HG03175 (cell line): ENCODE measurements at regions not wholly inside any gene's neighbourhood (a gene's known extent, or its start where the extent isn't known, plus 50 kb on each side); places are given as distances from the start of the nearest gene placed in this dataset.

ENCODE experiments used
- ATAC-seq: cut with Tn5 transposase; IDR thresholded peaks from one replicate; pipeline ENCODE4 v1.9.1; 2021; ENCODE audit warnings: mild to moderate bottlenecking, moderate library complexity; ENCODE audit not compliant: unreplicated experiment

DNA sequence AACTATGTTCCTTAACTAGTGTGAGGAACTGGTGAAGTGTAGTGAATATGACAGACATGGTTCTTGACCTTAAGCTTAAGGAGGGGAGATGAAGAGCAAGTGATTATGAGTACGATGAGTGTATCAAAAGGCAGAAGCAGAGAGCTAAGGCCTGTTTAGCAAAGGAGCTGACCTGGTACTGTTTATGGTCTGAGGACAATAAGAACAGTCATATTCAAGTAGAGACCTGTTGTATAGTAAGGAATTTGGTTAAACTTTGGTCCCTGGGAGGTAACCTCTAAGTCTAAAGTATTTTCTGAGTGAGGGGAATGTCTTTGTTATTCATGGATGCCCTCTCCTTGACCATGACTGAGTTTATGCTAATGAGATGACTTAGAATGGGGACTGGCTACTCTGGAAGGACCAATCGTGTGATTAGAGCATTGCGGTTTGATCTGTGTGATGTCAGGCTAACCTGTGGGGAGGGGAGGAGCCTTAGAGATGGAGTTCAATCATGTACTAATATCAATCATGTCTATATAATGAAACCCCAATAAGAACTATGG, 389.3 kb downstream of the BMP4 start:
- no peak for ATAC-seq

DNA sequence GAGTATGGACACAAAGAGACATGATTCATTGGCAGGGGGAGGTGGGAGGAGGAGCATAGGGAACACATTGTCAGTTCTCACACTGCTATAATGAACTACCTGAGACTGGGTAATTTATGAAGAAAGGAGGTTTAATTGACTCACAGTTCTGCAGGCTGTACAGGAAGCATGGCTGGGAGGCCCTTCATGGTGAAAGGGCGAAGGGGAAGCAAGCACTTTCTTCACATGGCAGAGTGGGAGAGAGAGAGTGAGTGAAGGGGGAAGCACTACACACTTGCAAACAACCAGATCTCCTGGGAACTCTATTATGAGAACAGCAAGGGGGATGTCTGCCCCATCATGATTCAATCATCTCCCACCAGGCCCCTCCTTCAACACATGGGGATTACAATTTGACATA, 391.8 kb downstream of the BMP4 start:
- ATAC-seq: no peak

DNA sequence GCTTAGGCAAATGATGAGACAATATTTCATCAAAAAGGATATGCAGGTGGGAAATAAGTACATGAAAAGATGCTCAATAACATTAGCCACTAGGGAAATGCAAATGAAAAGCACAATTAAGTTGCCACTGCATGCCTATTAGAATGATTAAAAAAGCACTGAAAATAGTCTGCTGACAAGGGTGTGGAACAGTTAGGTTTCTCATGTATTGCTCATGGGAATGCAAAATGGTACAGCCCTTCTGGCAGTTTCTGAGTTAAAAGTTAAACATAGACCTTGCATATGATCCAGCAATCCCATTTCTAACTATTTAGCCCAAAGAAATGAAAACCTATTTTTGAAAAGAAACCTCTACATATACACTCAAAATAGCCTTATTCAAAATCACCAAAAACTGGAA, 393.0 kb downstream of the BMP4 start:
- ATAC-seq: no peak

DNA sequence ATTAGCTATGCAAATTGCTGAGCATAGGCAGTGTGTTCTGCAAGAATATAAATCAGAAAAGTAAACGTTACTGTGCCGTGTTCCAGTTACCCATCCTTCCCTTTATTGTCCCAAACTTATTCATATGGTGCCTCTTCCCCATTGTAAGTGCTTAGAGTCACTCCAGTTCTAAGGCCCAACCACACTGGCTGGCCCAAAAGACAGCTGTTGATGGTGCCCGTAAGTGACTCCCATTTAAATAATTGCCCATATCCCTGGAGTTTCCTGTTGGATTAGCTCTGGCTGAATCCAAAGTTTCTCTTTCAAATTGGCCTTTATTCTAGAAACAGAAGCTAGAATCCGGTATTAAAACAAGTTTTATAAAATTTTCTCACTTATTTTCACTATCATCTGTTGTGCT, 400.1 kb upstream of the DDHD1 start:
- ATAC-seq: no peak

DNA sequence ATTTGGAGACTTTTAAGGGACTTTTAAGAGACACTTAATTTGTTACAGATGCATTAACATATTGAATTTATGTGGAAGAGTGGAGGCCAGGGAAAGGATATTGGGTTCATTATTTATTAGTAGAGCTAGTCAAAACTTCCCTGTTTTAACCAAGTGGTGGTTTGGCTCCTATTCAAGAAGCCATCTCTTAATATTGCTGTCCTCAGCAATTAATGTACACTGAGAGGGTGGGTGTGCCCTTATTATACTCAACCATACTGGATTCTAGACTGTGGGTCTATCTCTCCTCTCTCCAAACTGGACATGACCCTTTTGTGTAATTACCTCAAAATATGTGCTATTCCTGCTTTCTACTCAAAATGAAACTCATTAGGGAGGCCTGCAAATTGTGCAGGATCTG, 398.7 kb upstream of the DDHD1 start:
- no peak for ATAC-seq

DNA sequence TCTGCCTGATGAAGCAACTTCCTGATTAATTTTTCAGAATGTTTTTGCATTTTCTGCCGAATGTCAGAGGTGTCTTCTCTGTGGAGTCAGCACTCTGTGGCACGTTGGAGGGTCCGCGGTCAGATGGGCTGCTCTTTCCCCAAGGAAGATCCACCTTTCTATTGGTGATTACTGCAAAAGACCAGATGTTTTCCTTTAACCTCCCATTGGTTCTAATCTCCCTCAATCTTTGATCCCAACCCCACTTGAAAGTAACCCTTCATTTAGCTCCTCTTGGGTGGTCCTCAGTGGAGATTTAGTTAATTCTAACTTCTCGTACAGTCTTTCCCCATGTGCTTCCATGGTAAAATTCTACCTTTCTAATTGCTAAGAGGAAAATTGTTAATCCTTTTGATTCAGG, 397.7 kb upstream of the DDHD1 start:
- ATAC-seq: no peak

DNA sequence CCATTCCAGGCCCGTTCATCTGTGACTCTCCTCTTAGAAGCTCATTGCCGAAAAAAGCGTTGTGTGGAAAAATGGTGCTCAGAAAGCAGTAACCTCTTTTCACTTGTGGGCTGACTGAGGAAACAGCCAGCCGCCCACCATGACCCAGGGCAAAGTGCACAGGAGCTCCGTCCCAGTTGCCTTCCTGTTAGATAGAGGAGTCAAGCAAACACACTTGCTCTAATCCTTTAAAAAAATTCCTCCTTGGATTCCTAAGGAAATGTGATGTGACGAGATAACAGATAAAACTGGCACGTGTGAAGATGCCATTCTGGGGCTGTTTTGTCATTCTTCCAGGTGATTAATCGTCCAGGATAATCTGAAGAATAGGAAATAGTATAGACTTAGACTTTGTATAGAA, 396.8 kb upstream of the DDHD1 start:
- ATAC-seq: no peak

DNA sequence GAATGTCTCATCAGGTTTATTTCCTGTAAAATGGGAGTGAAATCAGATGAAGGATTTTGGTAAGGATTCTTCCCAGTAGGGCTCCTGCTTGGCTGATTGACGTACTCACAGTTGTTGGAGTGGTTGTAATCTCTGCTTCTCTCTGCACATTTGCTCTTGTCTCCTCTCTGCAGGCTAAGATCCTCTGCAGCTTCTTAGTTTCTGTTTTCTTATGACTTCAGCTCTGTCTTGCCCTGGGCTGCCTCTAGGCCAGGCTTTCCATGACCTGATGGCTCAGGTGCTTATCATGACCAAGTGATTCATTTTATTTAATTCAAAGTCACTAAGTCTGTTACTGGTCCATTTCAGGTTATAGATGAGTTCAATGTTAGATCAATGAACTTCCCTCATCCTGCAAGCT, 394.5 kb upstream of the DDHD1 start:
- ATAC-seq: peak; percentile 42

DNA sequence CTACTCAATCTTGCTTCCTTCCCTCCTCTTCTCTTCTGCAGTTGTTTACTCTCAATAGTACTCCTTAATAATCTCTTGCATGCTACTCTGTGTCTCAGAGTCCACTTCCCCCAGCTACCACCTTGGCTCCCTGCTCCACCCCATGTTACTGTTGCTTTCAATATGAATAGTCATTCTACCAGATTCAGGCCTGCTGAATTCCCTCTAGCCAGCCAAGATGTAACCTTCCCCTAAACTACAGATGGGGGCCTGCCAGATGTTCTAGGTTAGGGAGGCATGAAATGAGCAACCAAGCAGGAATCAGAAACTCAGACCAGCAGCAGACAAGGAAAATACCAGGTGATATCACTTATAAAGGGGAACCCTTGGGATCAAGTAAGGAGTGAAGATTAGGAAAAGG, 392.1 kb upstream of the DDHD1 start:
- ATAC-seq: peak; percentile 52

DNA sequence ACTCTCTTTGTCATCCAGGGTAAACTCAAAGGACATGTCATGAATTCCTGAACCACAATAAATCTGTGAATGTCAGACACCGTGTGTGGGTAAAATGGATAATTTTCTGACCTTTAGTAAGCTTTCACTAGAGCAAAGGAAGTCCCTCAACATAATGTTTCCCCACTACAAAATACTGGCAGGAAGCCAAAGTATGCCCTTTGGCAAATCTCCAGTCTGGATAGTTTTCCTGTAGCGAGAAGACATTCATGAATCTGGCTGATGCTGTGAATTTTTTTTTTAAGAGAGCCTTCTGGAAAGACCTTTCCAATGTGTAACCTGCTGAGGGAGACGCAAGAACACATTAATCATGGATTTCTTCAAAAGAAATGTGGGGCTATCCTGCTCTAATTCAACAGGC, 389.6 kb upstream of the DDHD1 start:
- ATAC-seq: no peak

DNA sequence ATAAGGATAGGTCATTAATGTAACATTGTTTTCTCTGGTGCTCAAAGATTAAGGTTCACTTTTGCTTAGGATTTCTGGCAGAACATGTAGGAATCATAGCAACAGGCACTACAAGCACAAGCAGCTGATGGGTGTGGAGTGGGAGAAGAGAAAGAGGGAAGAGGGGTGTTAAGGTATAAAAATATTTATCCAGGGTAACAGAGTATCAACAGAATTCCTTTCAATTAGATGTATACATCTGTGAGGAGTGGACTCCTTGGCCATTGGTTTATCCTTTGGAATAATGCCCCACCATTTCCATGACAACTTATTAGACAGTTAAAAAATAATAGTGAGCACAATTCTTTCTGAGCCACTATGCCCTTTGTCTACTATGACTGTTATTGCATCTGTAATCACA, 388.3 kb upstream of the DDHD1 start:
- no peak for ATAC-seq

DNA sequence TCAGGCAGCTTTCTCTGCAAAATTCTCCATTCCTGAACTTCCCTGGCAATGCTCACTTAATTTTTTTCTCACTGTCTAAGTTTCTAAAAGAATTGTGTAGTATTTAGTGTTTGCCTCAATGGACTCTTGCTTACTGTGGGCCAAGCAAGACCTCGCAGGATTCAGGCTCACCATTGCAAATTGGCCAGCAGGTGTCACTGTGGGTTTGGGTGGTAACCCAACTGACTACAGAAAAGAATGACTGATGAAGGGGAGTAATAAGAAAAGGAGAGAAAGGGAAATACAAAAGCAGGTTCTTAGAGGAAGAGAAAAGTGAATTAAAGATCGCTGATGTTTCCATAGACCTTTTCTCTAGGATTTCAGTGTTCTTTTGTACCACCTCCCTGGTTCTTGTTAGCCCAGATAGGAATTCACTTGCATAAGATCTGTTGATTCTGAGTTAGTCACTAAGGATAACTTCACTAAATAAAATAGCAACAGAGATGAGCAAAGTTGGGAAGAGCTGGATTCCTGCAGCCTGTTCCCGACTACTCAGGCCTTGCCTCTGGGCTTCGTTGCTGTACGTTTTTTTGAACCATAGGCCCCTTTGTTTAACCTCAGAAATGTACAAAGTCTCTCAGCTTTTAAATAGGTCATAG, 386.5 kb upstream of the DDHD1 start:
- ATAC-seq: peak; percentile 82

DNA sequence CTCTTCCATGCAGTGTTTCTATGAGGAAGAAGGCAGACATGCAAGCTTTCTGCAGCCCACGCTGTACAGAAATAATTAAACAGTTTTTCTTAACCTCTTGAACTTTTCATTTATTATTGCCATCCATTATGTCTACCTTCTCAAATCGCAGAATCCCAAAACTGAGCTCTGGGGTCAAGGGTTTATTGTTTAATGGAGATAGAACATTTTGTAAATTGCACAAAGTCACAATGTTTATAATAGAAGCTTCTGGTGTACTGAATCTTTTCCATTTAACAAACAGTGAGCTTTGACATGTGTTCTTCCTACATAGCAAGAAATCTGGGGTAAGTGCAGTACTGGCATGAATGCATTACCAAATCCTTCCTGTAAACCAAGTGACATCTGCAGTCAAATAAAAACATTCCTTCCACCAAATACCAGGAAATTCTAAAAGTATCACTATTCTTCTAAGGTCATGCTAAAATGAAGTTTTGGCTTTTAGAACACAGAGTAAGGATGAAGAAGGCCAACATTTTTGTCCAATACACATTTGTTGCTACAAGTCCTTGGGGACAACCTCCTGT, 385.3 kb upstream of the DDHD1 start:
- ATAC-seq: no peak

DNA sequence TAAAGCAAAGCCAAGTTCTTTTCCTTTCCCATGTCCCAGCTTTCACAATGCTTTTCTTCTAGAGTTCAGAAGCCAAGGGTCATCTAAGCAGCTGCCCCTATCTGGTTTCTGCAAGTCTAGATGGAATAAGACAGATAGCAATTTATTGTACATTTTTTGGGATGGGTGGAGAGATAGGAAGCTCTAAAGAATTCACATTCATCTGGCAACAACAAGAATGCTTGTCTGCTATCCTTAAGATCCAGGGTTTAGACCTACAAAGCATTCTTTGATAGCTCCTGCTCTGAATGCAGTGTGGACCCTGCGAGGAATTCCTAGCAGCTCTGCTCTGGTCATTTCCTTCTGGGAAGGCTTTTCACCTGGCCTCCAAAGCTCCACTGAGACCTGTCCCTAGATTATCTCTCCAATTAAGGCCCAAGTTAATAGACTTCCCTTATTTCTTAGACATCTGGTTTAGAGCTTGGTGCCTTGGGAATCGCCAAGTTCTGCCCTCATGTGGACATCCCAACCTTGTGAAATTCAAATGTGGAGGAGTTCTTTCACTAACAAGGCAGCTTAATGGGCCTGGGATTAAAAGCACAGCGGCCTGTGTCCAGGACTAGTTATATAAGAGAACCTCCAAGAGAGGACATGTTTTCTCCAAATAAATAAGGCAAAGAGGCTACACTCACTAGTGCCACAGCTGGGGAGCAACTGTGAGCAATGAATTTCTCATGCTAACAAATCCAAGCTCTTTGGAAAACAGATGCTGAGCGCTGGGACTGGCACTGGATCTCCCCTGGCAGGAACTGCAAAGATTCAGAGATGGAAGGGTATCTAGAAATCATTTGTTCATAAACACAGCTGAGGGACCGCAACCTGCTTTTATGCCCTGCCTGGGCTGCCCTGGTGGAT, 384.5 kb upstream of the DDHD1 start:
- no peak for ATAC-seq

DNA sequence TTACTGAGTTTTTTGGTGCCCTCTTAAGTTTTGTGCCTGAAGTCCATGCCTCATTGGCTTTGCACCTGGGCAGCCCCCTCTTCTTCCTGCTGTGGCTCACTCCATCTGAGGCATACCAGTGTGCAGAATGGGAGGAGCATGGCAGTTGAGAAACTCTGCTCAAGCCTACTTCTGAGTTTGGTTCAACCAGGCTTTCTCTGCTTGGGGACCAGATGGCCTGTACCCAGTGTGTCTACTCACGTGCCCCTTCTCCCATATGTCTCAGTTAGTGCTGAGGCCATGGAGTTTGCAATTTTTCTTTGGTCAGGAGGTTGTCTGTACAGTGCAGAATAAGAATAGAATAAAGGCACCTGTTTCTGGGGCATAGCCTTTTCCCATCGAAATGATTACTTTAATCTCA, 383.3 kb upstream of the DDHD1 start:
- ATAC-seq: no peak

DNA sequence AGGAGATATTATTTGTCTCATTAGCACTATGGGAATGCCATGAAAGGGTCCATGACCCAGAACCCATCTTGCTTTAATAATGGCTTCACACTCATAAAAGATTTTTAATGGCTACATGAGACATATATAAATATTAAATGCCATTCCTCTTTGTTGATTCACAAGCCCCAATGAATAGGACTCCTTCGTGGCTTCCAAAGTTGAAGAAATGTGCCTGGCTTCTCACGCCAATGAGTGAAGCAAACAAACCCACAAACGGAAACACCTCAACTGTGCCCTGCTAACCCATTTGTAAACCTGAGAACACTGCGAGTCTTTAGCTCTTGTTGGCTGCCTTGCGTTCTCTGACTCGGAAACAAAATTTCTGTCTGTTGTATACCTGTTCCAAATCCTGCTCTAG, 381.7 kb upstream of the DDHD1 start:
- ATAC-seq: no peak

DNA sequence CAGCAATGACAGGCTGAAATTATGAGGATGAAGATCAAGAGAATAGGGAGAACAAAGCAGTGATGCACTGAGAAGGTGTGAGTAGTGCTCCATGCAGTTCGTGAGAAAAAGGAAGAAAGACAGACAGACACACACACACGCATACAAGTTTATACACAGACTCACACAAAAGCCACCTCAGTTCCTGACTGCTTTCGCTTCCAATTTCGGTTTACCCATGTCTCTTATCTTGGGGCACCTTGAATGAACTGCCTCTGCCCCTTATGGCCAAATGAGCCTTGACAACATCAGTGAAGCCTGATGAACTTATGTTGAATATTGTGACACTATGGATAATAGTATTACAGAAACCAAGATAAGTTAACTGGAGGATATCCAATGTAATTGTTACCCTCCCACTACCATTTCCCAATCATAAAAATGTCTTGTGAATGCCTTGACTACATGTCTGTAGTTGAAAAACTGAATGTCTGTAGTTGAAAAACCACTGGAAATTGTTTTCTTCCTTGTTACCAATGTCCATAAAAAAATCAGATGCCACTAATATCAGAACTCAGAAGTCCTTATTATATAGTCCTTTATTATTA, 380.4 kb upstream of the DDHD1 start:
- no peak for ATAC-seq

DNA sequence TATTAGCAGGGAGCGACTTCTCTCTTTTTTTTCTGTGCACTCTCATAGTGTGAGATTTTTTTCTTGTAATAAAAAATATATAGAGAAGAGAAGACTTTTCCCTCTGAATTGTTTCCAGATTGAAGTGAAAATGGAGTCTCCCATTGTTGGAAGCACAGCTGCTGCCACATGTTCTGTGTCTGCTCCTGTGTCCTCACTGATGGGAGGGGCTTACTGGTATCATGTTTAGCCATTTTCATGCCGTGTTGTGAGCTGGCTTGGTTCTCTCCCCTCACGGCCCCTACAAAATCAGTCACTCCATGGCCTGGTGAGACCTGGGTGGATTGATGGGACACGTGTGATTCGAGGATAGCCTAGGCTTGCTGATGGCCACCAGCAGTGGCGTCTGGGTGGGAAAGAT, 379.7 kb upstream of the DDHD1 start:
- ATAC-seq: no peak

DNA sequence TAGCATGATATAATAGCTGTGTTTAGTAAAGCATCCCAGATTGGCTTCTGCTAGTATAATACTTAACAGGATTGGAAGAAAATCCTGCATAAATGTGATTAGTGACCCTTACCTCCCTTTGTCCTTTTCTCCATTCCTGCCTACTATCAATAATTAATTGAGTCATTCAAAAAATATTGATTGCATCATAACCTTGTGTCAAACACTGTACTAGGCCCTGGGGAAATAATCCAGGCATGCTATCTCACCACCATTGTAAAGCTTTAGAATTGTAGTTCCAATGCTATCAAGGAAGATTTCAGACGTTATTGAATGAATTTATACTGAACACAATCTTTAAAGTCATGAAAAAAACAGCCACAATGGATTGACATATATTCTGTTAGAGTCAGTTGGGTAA, 378.6 kb upstream of the DDHD1 start:
- no peak for ATAC-seq

DNA sequence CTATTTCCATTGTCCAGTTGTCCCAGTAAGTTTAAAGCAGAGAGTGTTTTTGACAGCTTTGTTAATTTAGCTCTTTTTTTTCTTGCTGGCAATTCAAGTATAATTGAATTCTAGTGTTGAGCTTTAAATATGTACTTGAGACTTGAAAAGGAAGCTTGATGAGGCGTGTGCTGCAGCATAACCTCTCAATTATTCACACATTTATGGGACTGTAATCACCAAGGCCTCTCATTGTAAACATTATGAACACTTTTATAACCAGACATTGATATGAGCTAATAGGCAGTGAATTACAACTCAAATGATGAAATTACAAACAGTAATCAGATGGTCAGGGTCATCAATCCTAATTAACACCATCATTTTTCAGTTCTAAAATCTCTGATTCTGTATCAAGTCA, 378.0 kb upstream of the DDHD1 start:
- no peak for ATAC-seq

DNA sequence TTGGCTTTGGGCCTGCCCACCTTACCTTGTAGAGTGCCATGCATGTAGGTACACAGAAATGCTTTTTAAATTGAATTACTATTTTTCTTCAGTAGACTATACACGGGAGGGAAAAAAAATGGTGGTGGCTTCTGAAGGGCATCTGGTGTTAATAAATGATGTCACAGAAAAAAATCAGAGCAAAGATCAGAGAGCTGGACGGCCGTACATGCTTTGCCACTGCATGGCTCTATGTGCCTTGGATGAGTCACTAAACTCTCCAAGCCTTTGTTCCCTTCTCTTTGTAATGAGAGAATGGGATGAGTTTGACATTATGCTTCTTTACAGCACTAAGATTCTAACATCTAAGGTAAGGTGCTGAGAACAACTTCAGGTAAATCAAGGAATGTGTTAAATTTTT, 376.4 kb upstream of the DDHD1 start:
- no peak for ATAC-seq
